ENCODE measurements at regions not wholly inside any gene's neighbourhood (a gene's known extent, or its start where the extent isn't known, plus 50 kb on each side); places are given as distances from the start of the nearest gene placed in this dataset.

GRCh38 chr12:128075332-128075731 lies 191.6 kb upstream of the TMEM132C start:
- no peak overlapping the region for H2BK15ac ChIP-seq (ENCODE audit: low read length)
- no peaks in the 10 kb centered on the region for H3K36me3 ChIP-seq (ENCODE audit: control insufficient read depth in 2 of 4, insufficient read depth in 4 of 4, low read length in 3 of 4)
- no peak overlapping the region for H2AFZ ChIP-seq (ENCODE audit: low read length)
- no peaks in the 10 kb centered on the region; a peak in 1 of 7 replicates for H3K27me3 ChIP-seq (replicated peaks in 1 of 4; ENCODE audit: control insufficient read depth in 3 of 4, extremely low read depth in 1 of 4, insufficient read depth in 3 of 4, low read length in 3 of 4)
- H3K23me2 ChIP-seq (ENCODE audit: low read depth, low read length) = no peaks in the 10 kb centered on the region; the same call in 1 of the 2 replicates
- ChIA-PET CTCF (ENCODE audit: partially characterized antibody) (interaction anchor here (0.9 kb wide), 1 partner anchor 305 kb away, joined by 3 read pairs; no protein-coding TSS in a partner anchor), POLR2A (ENCODE audit: partially characterized antibody) (no interaction called here)
- no peak overlapping the region for H3K18ac ChIP-seq (ENCODE audit: extremely low read depth, low read length)
- H3K14ac ChIP-seq (ENCODE audit: insufficient read length) = no peak overlapping the region
- no peak overlapping the region for H3K56ac ChIP-seq (replicated peaks; ENCODE audit: insufficient read length, low read depth, low read length)
- H3K4ac ChIP-seq (replicated peaks; ENCODE audit: insufficient read length, low read depth, low read length) = no peak overlapping the region
- H3K4me1 ChIP-seq (replicated peaks in 1 of 4; ENCODE audit: control insufficient read depth in 3 of 4, insufficient read depth in 4 of 4, low read length in 3 of 4) = peaks cover 0 to 5% (median 2%) of the 10 kb centered on the region in 4 experiments; a peak in 4 of 7 replicates
- H3K4me2 ChIP-seq (ENCODE audit: insufficient read depth in 1 of 2, low read depth in 2 of 2, low read length in 2 of 2) = no peak overlapping the region
- no peak for FAIRE-seq
- H3K79me1 ChIP-seq (ENCODE audit: low read depth, low read length) = no peaks in the 10 kb centered on the region
- no peak overlapping the region for H4K91ac ChIP-seq (replicated peaks; ENCODE audit: insufficient read length, low read length)
- no peak overlapping the region for H4K8ac ChIP-seq (ENCODE audit: extremely low read depth, insufficient read depth, low read length)
- H3K9me3 ChIP-seq (ENCODE audit: insufficient read depth in 2 of 2, low read depth in 1 of 2, low read length in 1 of 2) = peaks cover 0 to 7% of the 10 kb centered on the region in 2 experiments; a peak in 1 of 4 replicates
- H2BK120ac ChIP-seq (replicated peaks; ENCODE audit: low read depth, low read length) = no peak overlapping the region
- H4K20me1 ChIP-seq (replicated peaks in 1 of 2; ENCODE audit: control insufficient read depth in 1 of 2, insufficient read depth in 2 of 2, low read length in 2 of 2) = no peaks in the 10 kb centered on the region
- H2BK12ac ChIP-seq (ENCODE audit: low read depth, low read length) = no peak overlapping the region
- 92% methylated on average over 9 of the region's 9 CpGs; no CpG with 5 or more reads in 1 of the 2 experiments for WGBS, 2 experiments (ENCODE audit: extremely low coverage in 1 of 2, insufficient coverage in 1 of 2, insufficient read length in 1 of 2, insufficient replicate concordance in 2 of 2, low coverage in 1 of 2, low lambda C conversion rate in 2 of 2, missing lambda C conversion rate in 1 of 2)
- no peak overlapping the region for H2BK20ac ChIP-seq (ENCODE audit: low read length)
- H3K9ac ChIP-seq (replicated peaks in 1 of 4; ENCODE audit: extremely low read depth in 1 of 4, low read depth in 3 of 4, low read length in 3 of 4) = no peak overlapping the region
- no peak overlapping the region for H4K5ac ChIP-seq (ENCODE audit: insufficient read length, low read depth, low read length)
- H3K23ac ChIP-seq (ENCODE audit: insufficient read length) = no peak overlapping the region
- no peak overlapping the region for H3K4me3 ChIP-seq (ENCODE audit: extremely low read depth in 1 of 4, insufficient read depth in 2 of 4, low read depth in 3 of 4, low read length in 4 of 4)
- no peak overlapping the region for H2AK5ac ChIP-seq (ENCODE audit: low read depth, low read length)
- no peak for DNase-seq (ENCODE audit: low read depth in 1 of 2, low spot score in 2 of 2)
- H2BK5ac ChIP-seq (ENCODE audit: low read depth, low read length) = no peak overlapping the region
- H3K27ac ChIP-seq (ENCODE audit: low read depth, low read length) = no peak overlapping the region
- no peaks in the 10 kb centered on the region for H3K79me2 ChIP-seq (ENCODE audit: control insufficient read depth in 1 of 2, insufficient read depth in 2 of 2, low read length in 2 of 2)
- TF ChIP-seq RAD21 (IDR thresholded peaks at IDR 0.05 in 1 of 2, conservative IDR thresholded peaks at IDR 0.05 in 1 of 2; ENCODE audit: low read depth in 2 of 2, low read length in 2 of 2) (no peak), TAF7 (optimal IDR thresholded peaks at IDR 0.05; ENCODE audit: borderline replicate concordance, low read depth, low read length) (no peak), SIRT6 (IDR thresholded peaks at IDR 0.05; ENCODE audit: low read length) (no peak), KDM5A (IDR thresholded peaks at IDR 0.05; ENCODE audit: low read length) (no peak), CTCF (IDR thresholded peaks at IDR 0.05; ENCODE audit: control extremely low read depth in 1 of 3, insufficient read depth in 1 of 3, low read depth in 1 of 3, low read length in 3 of 3) (no peak), RFX5 (IDR thresholded peaks at IDR 0.05; ENCODE audit: borderline replicate concordance, low read depth, low read length) (no peak), E2F6 (IDR thresholded peaks at IDR 0.05) (no peak), POU5F1 (IDR thresholded peaks at IDR 0.05; ENCODE audit: low read depth, low read length) (no peak), RNF2 (IDR thresholded peaks at IDR 0.05; ENCODE audit: borderline replicate concordance, low read depth, low read length, missing control alignments, poor library complexity, severe bottlenecking) (no peak), SAP30 (IDR thresholded peaks at IDR 0.05; ENCODE audit: insufficient read depth, insufficient replicate concordance, low read length) (no peak)
